ENCODE measurements at regions not wholly inside any gene's neighbourhood (a gene's known extent, or its start where the extent isn't known, plus 50 kb on each side); places are given as distances from the start of the nearest gene placed in this dataset.

GRCh38 chr12:89243771-89244170, 108.5 kb downstream of the DUSP6 start:
- no peak overlapping the region for H2AFZ ChIP-seq (ENCODE audit: insufficient read depth, low read depth, low read length, poor library complexity, severe bottlenecking)
- whole genome bisulfite sequencing (ENCODE audit: insufficient coverage) = 75% methylated on average over 1 of the region's 1 CpG
- H3K79me2 ChIP-seq (ENCODE audit: insufficient read depth, low read length) = no peaks in the 10 kb centered on the region
- H3K36me3 ChIP-seq (replicated peaks in 1 of 2; ENCODE audit: control insufficient read depth in 1 of 2, insufficient read depth in 2 of 2, low read length in 2 of 2) = no peaks in the 10 kb centered on the region
- H3K4me3 ChIP-seq (replicated peaks in 1 of 3; ENCODE audit: low read depth in 2 of 3, low read length in 3 of 3) = no peak overlapping the region
- H3K27me3 ChIP-seq (ENCODE audit: control insufficient read depth in 2 of 2, insufficient read depth in 2 of 2, low read length in 2 of 2) = no peaks in the 10 kb centered on the region
- peaks cover 0 to 3% (median 0%) of the 10 kb centered on the region in 7 donors for H3K9me3 Mint-ChIP-seq
- intact Hi-C loops (cut with micrococcal nuclease) = loop anchor here in 1 of 2 donors (5.0 to 10.0 kb wide), 2 partner anchors 81 to 111 kb away; partner anchors contain the start of gene DUSP6
- DNase-seq = peak; percentile 74 to 84 (median 82)
- no peaks in the 10 kb centered on the region for H3K9me3 ChIP-seq (replicated peaks in 1 of 2; ENCODE audit: control insufficient read depth in 1 of 2, insufficient read depth in 1 of 2, low read length in 2 of 2)
- no peak for TF ChIP-seq CTCF (IDR thresholded peaks at IDR 0.05)
- H3K4me3 Mint-ChIP-seq = no peak overlapping the region
- peaks cover 38% of the 10 kb centered on the region for H3K4me1 Mint-ChIP-seq
- peaks cover 32 to 33% of the 10 kb centered on the region in 2 donors for H3K4me1 ChIP-seq (ENCODE audit: control insufficient read depth in 1 of 2, insufficient read depth in 2 of 2, low read length in 2 of 2)
- H3K27ac Mint-ChIP-seq = peak overlapping the region; percentile 86 to 95 (median 91)
- H3K9ac ChIP-seq (ENCODE audit: insufficient read depth, low read length, poor library complexity, severe bottlenecking) = peak overlapping the region; percentile 45
- H3K27me3 Mint-ChIP-seq (ENCODE audit: low read depth in 3 of 3) = no peaks in the 10 kb centered on the region
- H3K27ac ChIP-seq (ENCODE audit: low read depth in 1 of 2, low read length in 2 of 2) = peak overlapping the region; percentile 14 to 93
- H4K20me1 ChIP-seq (ENCODE audit: insufficient read depth, low read length) = no peaks in the 10 kb centered on the region
- H3K36me3 Mint-ChIP-seq = peaks cover 4 to 8% of the 10 kb centered on the region in 2 donors
- peak overlapping the region; percentile 45 for H3K4me2 ChIP-seq (replicated peaks; ENCODE audit: extremely low read depth, low read length, poor library complexity, severe bottlenecking)

GRCh38 chr12:89239534-89239933, 112.8 kb downstream of the DUSP6 start:
- Mint-ChIP-seq H3K27ac (peak overlapping the region in 1 of 7 donors; percentile 58), H3K4me1 (peaks cover 47% of the 10 kb centered on the region), H3K36me3 (peaks cover 4 to 10% of the 10 kb centered on the region in 2 donors), H3K4me3 (no peak overlapping the region), H3K27me3 (ENCODE audit: low read depth in 3 of 3) (peaks cover 0 to 1% (median 0%) of the 10 kb centered on the region in 3 donors), H3K9me3 (peaks cover 0 to 13% (median 2%) of the 10 kb centered on the region in 7 donors)
- H2AFZ ChIP-seq (ENCODE audit: insufficient read depth, low read depth, low read length, poor library complexity, severe bottlenecking) = no peak overlapping the region
- H3K4me2 ChIP-seq (replicated peaks; ENCODE audit: extremely low read depth, low read length, poor library complexity, severe bottlenecking) = no peak overlapping the region
- TF ChIP-seq CTCF (IDR thresholded peaks at IDR 0.05) = no peak
- intact Hi-C loops (cut with micrococcal nuclease) = no loop called here
- H3K4me1 ChIP-seq (ENCODE audit: control insufficient read depth in 1 of 2, insufficient read depth in 2 of 2, low read length in 2 of 2) = peaks cover 37 to 46% of the 10 kb centered on the region in 2 donors
- DNase-seq = no peak
- no peak overlapping the region for H3K4me3 ChIP-seq (replicated peaks in 1 of 3; ENCODE audit: low read depth in 2 of 3, low read length in 3 of 3)
- H3K9ac ChIP-seq (ENCODE audit: insufficient read depth, low read length, poor library complexity, severe bottlenecking) = no peak overlapping the region
- no peaks in the 10 kb centered on the region for H3K9me3 ChIP-seq (replicated peaks in 1 of 2; ENCODE audit: control insufficient read depth in 1 of 2, insufficient read depth in 1 of 2, low read length in 2 of 2)
- H3K79me2 ChIP-seq (ENCODE audit: insufficient read depth, low read length) = no peaks in the 10 kb centered on the region
- H3K27me3 ChIP-seq (ENCODE audit: control insufficient read depth in 2 of 2, insufficient read depth in 2 of 2, low read length in 2 of 2) = no peaks in the 10 kb centered on the region
- no peak overlapping the region for H3K27ac ChIP-seq (ENCODE audit: low read depth in 1 of 2, low read length in 2 of 2)
- 100% methylated on average over 1 of the region's 2 CpGs for WGBS (ENCODE audit: insufficient coverage)
- H3K36me3 ChIP-seq (replicated peaks in 1 of 2; ENCODE audit: control insufficient read depth in 1 of 2, insufficient read depth in 2 of 2, low read length in 2 of 2) = no peaks in the 10 kb centered on the region
- H4K20me1 ChIP-seq (ENCODE audit: insufficient read depth, low read length) = no peaks in the 10 kb centered on the region

Data from CD14-positive monocyte (primary cell).